Vagina (tissue), 2 donors: ENCODE measurements at regions not wholly inside any gene's neighbourhood (a gene's known extent, or its start where the extent isn't known, plus 50 kb on each side); places are given as distances from the start of the nearest gene placed in this dataset.

ENCODE experiments used
- CTCF ChIP-seq, 3 experiments: fragments of 450-650 bp in 2 of 3; fragments of 200-600 bp in 1 of 3; sonication (generic) in 1 of 3; IDR thresholded peaks; one replicate each; pipeline ENCODE4 v1.5.1; 2017 to 2019; ENCODE audit warnings: antibody characterized with exemption in 3 of 3, mild to moderate bottlenecking in 2 of 3, moderate library complexity in 2 of 3
- POLR2A ChIP-seq, 2 donors: fragments of 450-650 bp; IDR thresholded peaks; one replicate each; pipeline ENCODE4 v1.6.1; 2017; ENCODE audit warnings: antibody characterized with exemption in 2 of 2, mild to moderate bottlenecking in 2 of 2, moderate library complexity in 2 of 2

- TF ChIP-seq CTCF (IDR thresholded peaks at IDR 0.05) (no peak), POLR2A (IDR thresholded peaks at IDR 0.05) (no peak)
These were observed 55.3 kb upstream of the SETBP1 start for GRCh38 chr18:44625386-44625785.
